HG02852 (cell line): ENCODE measurements at regions not wholly inside any gene's neighbourhood (a gene's known extent, or its start where the extent isn't known, plus 50 kb on each side); places are given as distances from the start of the nearest gene placed in this dataset.

Source experiments
- ATAC-seq: cut with Tn5 transposase; IDR thresholded peaks from one replicate; pipeline ENCODE4 v1.9.1; 2021; ENCODE audit warnings: mild to moderate bottlenecking, moderate library complexity; ENCODE audit not compliant: unreplicated experiment

- ATAC-seq = no peak
These were observed 268.5 kb downstream of the HAUS1 start for GRCh38 chr18:46372670-46373069.

GRCh38 chr18:46373131-46373530 lies 268.9 kb downstream of the HAUS1 start:
- ATAC-seq = no peak

GRCh38 chr18:46373791-46374190 lies 269.6 kb downstream of the HAUS1 start:
- no peak for ATAC-seq

GRCh38 chr18:46374850-46375249 lies 270.7 kb downstream of the HAUS1 start:
- ATAC-seq = no peak

GRCh38 chr18:46377557-46377956 lies 273.4 kb downstream of the HAUS1 start:
- no peak for ATAC-seq

GRCh38 chr18:46378126-46378863 lies 274.1 kb downstream of the HAUS1 start:
- no peak for ATAC-seq

GRCh38 chr18:46378864-46379207 lies 274.7 kb downstream of the HAUS1 start:
- ATAC-seq = no peak

GRCh38 chr18:46379323-46379950 lies 275.3 kb downstream of the HAUS1 start:
- no peak for ATAC-seq

- no peak for ATAC-seq
These were observed 271.9 kb downstream of the LOXHD1 start for GRCh38 chr18:46385124-46385523.

- ATAC-seq = no peak
These were observed 270.2 kb downstream of the LOXHD1 start for GRCh38 chr18:46386788-46387187.

GRCh38 chr18:46387441-46388131 lies 269.4 kb downstream of the LOXHD1 start:
- ATAC-seq = no peak

GRCh38 chr18:46388286-46388685 lies 268.7 kb downstream of the LOXHD1 start:
- ATAC-seq = no peak

- ATAC-seq = no peak
These were observed 264.4 kb downstream of the LOXHD1 start for GRCh38 chr18:46392576-46392975.

- ATAC-seq = no peak
These were observed 263.8 kb downstream of the LOXHD1 start for GRCh38 chr18:46393230-46393629.

GRCh38 chr18:46393961-46394360 lies 263.1 kb downstream of the LOXHD1 start:
- ATAC-seq = no peak

GRCh38 chr18:46395795-46396194 lies 261.2 kb downstream of the LOXHD1 start:
- ATAC-seq = no peak

GRCh38 chr18:46397174-46397573 lies 259.8 kb downstream of the LOXHD1 start:
- ATAC-seq = no peak

GRCh38 chr18:46398005-46398404 lies 259.0 kb downstream of the LOXHD1 start:
- no peak for ATAC-seq

GRCh38 chr18:46398625-46399024 lies 258.4 kb downstream of the LOXHD1 start:
- ATAC-seq = no peak

GRCh38 chr18:46399303-46399702 lies 257.7 kb downstream of the LOXHD1 start:
- ATAC-seq = no peak

- ATAC-seq = no peak
These were observed 256.6 kb downstream of the LOXHD1 start for GRCh38 chr18:46400449-46400848.

GRCh38 chr18:46401486-46402070 lies 255.4 kb downstream of the LOXHD1 start:
- ATAC-seq = no peak
